AG04450 (cell line): ENCODE measurements at regions not wholly inside any gene's neighbourhood (a gene's known extent, or its start where the extent isn't known, plus 50 kb on each side); places are given as distances from the start of the nearest gene placed in this dataset.

Experiments used
- CTCF ChIA-PET: fragments of 300-600, 350-600 bp; formaldehyde crosslinking; extraction: SDS; loops from one replicate; lab custom pipeline; 2022; ENCODE audit warnings: antibody characterized with exemption, inconsistent platforms; lab: Charles Lee
- POLR2A ChIA-PET: fragments of 350-600 bp; formaldehyde crosslinking; extraction: SDS; loops from one replicate; lab custom pipeline; 2021; ENCODE audit warnings: antibody characterized with exemption, inconsistent platforms; lab: Yijun Ruan, JAX
- DNase-seq: peaks from one replicate; pipeline ENCODE4 v3.0.0-alpha.2; 2011; ENCODE audit warnings: low read depth, low spot score
- H3K27ac ChIP-seq: one replicate; pipeline ENCODE4 v1.5.1; 2012; ENCODE audit warnings: low read depth, low read length, control low read depth
- H3K27me3 ChIP-seq: one replicate; pipeline ENCODE4 v1.6.0; 2012; ENCODE audit warnings: low read length; ENCODE audit not compliant: control insufficient read depth, insufficient read depth
- H3K4me3 ChIP-seq: 2 replicates; pipeline ENCODE4 v1.5.1; 2011; ENCODE audit warnings: mild to moderate bottlenecking, low read depth, low read length, control low read depth
- H3K9me3 ChIP-seq: 2 replicates; pipeline ENCODE4 v1.5.1; 2012; ENCODE audit warnings: low read length; ENCODE audit not compliant: control insufficient read depth, insufficient read depth
- CTCF ChIP-seq: IDR thresholded peaks from 2 replicates; pipeline ENCODE4 v1.5.1; 2011; ENCODE audit warnings: low read depth, low read length, control low read depth, inconsistent platforms

- CTCF ChIA-PET = no interaction called here
- H3K27ac ChIP-seq = no peak overlapping the region
These were observed 133.3 kb downstream of the MGAT5B start for GRCh38 chr17:77001487-77001886.

GRCh38 chr17:77002103-77003045, 134.2 kb downstream of the MGAT5B start:
- Histone ChIP-seq H3K9me3 (peaks cover 5% of the 10 kb centered on the region), H3K27me3 (peaks cover 9% of the 10 kb centered on the region), H3K27ac (peak overlapping the region; percentile 39), H3K4me3 (no peak overlapping the region)
- DNase-seq = peak; percentile 49
- CTCF ChIA-PET = interaction anchor here (0.6 to 3.0 kb wide), 4 partner anchors 8 to 56 kb away, joined by 3 to 11 read pairs (median 4); no protein-coding TSS in a partner anchor
- POLR2A ChIA-PET = no interaction called here
- TF ChIP-seq CTCF = no peak

More at GRCh38 chr17:77001487-77001886, 133.3 kb downstream of the MGAT5B start:
- Histone ChIP-seq H3K4me3 (no peak overlapping the region), H3K9me3 (peaks cover 5% of the 10 kb centered on the region), H3K27me3 (peaks cover 13% of the 10 kb centered on the region)
- no peak for DNase-seq
- TF ChIP-seq CTCF = no peak
- POLR2A ChIA-PET = no interaction called here

GRCh38 chr17:77003699-77004098, 135.5 kb downstream of the MGAT5B start:
- TF ChIP-seq CTCF = no peak
- ChIA-PET CTCF (interaction anchor here (0.6 to 3.0 kb wide), 2 partner anchors 53 to 136 kb away, joined by 3 to 11 read pairs; no protein-coding TSS in a partner anchor), POLR2A (no interaction called here)
- H3K9me3 ChIP-seq = peaks cover 5% of the 10 kb centered on the region
- no peak overlapping the region for H3K4me3 ChIP-seq
- H3K27ac ChIP-seq = no peak overlapping the region
- peaks cover 4% of the 10 kb centered on the region for H3K27me3 ChIP-seq
- no peak for DNase-seq

- Histone ChIP-seq H3K9me3 (peaks cover 9% of the 10 kb centered on the region), H3K27ac (no peak overlapping the region), H3K27me3 (peaks cover 6% of the 10 kb centered on the region), H3K4me3 (no peak overlapping the region)
- ChIA-PET POLR2A (interaction anchor here (0.6 kb wide), 1 partner anchor 126 kb away, joined by 4 read pairs; no protein-coding TSS in a partner anchor), CTCF (no interaction called here)
- no peak for DNase-seq
- no peak for TF ChIP-seq CTCF
These were observed 133.7 kb upstream of the SEC14L1 start for GRCh38 chr17:77006971-77007649.
